ENCODE measurements at regions not wholly inside any gene's neighbourhood (a gene's known extent, or its start where the extent isn't known, plus 50 kb on each side); places are given as distances from the start of the nearest gene placed in this dataset.

- no peak for DNase-seq (ENCODE audit: low spot score)
These were observed 147.9 kb downstream of the IMPG2 start for GRCh38 chr3:101172516-101172915.

DNA sequence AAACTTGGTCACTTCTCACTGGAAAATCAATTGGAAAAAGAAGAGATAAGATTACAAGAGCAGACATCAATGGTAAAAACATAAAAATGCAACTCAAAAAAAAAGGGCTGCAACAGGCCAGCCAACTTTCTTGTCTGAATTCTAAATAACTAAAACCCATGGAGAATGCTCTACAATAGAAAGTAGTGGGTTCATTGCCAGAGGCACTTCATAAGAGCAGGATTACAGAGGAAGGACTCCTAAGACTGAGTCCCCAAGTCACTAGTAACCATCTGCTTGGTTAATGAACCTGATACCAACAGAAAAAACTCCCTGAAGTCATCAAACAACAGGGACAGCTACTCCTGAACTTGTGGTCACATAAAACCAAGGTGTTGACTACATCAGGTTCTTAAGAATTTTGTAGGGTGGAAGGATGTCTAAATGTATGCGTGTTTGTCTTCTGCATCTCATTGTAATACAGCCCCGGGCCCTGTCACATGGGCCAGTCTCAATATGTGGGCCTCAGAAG lies 148.6 kb downstream of the IMPG2 start:
- no peak for DNase-seq (ENCODE audit: low spot score)

- DNase-seq (ENCODE audit: low spot score), result no peak
These were observed 149.4 kb downstream of the IMPG2 start for GRCh38 chr3:101170806-101171558.

- DNase-seq (ENCODE audit: low spot score), result no peak
These were observed 150.2 kb downstream of the IMPG2 start for GRCh38 chr3:101170062-101170771.

DNA sequence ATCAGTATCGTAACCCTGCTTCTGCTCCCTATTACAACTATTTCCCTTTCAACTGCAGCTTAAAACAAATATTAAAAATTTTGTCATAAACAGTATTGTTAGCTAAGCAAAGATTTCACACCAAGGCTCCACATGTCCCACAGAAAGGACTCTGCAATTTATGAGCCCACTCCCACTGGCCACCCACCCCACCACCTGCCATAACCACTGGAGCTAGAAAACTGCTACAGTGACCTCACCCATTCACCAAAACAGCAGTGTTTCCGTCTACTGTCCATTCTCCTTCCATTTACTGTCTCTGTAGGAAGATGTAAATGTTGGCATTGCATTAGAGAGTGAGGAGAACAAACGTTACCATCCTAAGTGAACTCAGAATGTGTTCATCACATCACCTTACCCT lies 150.9 kb downstream of the IMPG2 start:
- no peak for DNase-seq (ENCODE audit: low spot score)

DNA sequence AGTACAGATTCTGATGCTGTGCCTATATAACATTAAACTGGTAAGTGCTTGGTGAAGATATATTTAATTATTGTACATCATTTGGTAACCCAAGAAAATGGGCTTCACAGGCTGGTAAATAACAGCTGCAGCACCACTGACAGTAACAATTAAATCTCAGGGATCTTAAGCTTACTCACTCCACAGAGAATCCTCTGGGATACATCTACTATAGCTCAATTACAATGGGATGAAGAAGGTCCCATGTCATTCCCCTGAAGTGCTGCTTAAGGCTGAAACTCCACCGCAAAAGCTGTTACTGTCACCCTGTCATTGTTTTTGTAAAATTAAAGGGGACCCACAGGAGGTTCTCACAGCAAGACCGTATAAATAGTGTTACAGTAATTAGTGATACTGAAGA lies 153.0 kb downstream of the IMPG2 start:
- DNase-seq (ENCODE audit: low spot score), result no peak

DNA sequence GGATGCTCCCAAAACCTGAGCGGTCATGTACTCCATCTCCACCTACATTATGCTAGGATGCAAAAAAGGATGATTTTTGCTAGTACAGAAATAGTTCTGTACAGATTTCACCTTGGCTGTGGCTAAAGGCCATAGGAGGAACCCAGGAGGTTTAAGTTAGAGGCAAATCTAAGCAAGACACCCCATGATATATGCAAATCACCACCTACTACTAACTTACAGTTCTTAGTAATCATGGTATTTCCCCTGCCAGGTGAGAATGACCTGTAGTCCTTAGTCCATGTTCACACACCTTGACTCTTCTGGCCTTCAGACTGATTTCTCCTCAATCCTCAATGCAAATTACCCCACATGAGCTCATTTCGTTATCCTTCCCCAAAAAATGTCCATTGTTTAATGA lies 154.2 kb downstream of the IMPG2 start:
- no peak for DNase-seq (ENCODE audit: low spot score)

DNA sequence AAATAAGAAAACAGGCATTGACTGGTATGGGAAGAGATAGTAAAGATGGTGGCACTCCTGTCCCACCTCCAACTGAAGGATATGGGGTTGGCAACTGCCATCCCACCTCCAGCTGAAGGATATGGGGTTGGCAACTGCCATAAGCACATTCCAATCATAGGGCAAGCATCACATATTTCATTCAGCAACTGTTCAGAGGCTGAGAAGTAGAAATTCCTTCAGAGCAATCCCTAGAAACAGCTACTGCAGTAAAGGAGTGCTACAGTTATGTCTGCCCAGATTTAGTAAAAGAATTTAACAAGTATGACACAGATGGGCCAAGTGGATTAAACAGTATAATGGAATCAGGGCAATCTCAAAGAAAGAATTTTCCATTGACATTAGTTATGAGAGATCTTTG lies 156.8 kb downstream of the IMPG2 start:
- no peak for DNase-seq (ENCODE audit: low spot score)

GRCh38 chr3:101159478-101159877 lies 160.9 kb downstream of the IMPG2 start:
- DNase-seq (ENCODE audit: low spot score), result no peak

DNA sequence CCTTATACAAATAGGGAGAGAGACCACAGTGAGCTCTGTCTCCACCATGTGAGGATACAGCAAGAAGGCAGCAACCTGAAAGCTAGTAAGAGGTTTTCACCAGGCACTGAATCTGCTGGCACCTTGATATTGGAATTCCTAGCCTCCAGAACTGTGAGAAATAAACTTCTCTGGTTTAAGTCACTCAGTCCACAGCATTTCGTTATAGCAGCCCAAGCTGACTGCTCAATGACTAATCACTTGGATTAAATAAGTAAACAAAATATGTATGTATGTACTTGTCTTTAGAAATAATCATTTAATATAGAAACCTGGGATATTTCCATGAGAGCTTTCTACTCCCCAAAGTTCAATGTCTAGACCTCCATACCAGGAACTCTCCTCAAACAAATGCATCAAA lies 162.0 kb downstream of the IMPG2 start:
- no peak for DNase-seq (ENCODE audit: low spot score)

GRCh38 chr3:101156787-101157345 lies 163.5 kb downstream of the IMPG2 start:
- DNase-seq (ENCODE audit: low spot score), result no peak

DNA sequence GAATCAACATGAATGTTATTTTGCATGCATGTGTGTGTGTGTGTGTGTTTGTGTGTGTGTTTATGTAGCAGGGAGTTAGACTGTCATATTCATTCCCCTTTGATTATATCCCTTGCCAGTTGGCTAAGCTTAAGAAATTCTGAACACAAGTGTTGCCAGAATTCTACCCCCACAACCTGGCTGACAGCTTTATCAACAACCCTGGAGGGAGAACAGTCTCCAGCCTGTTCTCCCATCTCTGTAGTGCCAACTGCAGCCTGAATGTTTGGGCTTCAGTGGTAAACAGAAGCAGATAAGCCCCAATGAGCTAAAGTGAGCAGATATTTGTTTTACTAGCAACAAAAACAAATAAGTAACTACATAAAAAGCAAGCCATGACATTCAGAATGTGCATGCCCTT lies 162.6 kb upstream of the ABI3BP start:
- no peak for DNase-seq (ENCODE audit: low spot score)

DNA sequence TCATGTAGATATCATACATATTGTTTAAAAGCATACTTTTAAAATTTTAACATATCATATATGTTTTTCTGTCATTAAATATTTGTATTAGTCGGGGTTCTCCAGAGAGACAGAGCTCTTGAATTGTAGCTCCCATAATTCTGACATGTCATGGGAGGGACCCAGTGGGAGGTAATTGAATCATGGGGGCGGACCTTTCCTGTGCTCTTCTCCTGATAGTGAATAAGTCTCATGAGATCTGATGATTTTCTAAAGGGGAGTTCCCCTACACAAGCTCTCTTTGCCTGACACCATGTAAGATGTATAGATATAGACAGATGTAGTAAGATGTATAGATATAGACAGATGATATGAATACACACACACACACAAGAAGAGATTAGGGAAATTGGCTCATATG lies 161.2 kb upstream of the ABI3BP start:
- no peak for DNase-seq (ENCODE audit: low spot score)

DNA sequence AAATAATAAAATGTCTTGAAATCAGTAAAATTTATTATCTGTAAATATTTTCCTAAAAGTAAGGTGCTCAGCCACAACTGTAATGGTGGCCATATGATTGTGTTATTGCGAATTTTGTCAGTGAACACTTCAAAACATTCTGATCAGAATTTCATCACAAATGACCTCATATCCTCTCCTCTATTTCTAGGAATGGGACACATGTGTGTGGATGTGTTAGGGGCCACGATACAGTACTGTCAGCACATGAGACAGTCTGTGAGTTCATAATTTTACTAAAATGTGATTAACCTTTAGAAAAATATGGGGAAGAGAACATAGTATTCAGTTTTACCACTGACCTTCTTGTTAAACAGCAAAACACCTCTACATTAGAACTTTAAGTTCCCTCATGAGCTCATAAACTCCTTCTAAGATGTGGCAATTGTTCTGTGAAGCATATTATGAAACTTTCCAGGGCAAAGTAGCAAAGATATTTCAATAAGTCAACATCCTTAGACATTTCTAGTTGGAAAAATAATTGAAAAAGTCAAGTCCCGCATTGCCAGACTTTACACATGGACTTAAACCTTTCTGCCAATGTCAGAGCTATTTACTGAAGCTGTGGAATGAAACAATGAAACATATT lies 158.2 kb upstream of the ABI3BP start:
- no peak for DNase-seq (ENCODE audit: low spot score)

DNA sequence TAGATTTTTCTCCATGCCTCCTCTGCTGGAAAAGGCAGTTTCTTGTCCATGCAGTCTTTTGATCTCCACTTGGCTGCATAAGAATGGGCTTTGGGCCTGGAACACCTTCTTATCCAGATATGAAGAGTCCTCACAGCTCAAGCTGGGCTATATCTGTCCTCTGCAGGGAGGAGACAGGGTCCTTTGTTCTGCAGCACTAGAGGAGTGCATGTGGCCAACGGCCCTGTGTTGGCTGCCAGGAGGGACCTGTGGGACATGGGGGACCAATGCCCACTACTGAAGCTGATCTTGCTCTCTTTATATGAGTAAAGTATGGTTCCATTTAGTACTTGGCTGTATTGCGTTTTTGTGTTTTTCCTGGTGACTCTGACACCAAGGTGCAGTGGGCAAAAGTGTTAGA lies 157.3 kb upstream of the ABI3BP start:
- DNase-seq (ENCODE audit: low spot score), result no peak

GRCh38 chr3:101149707-101150106 lies 156.5 kb upstream of the ABI3BP start:
- DNase-seq (ENCODE audit: low spot score), result no peak

- no peak for DNase-seq (ENCODE audit: low spot score)
These were observed 156.0 kb upstream of the ABI3BP start for GRCh38 chr3:101149251-101149650.

- DNase-seq (ENCODE audit: low spot score), result no peak
These were observed 154.8 kb upstream of the ABI3BP start for GRCh38 chr3:101148001-101148400.

GRCh38 chr3:101146946-101147345 lies 153.7 kb upstream of the ABI3BP start:
- DNase-seq (ENCODE audit: low spot score), result no peak

- no peak for DNase-seq (ENCODE audit: low spot score)
These were observed 150.9 kb upstream of the ABI3BP start for GRCh38 chr3:101144105-101144504.

DNA sequence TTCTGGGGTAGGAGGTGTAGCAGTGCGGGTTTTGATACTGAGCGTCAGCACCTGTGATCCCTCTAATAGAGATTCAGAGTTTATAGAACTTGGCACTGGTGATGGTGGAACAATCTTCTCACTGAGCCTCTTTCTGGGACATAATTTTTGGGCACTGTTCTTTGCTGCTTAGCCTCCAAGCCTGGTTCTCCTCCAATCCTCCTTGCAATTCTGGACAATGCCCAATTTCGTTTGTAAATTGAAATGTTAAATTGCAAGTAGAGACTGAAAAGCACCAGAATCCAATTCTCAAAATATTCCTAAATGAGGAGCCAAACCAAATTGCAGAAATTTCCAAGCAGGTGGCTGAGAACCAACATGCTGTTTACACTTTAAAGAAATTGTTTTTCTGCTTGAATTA lies 149.8 kb upstream of the ABI3BP start:
- DNase-seq (ENCODE audit: low spot score), result no peak

- no peak for DNase-seq (ENCODE audit: low spot score)
These were observed 148.9 kb upstream of the ABI3BP start for GRCh38 chr3:101142160-101142559.

- DNase-seq (ENCODE audit: low spot score), result no peak
These were observed 147.9 kb upstream of the ABI3BP start for GRCh38 chr3:101141135-101141534.
